NCI-H1436 (cell line): ENCODE measurements at regions not wholly inside any gene's neighbourhood (a gene's known extent, or its start where the extent isn't known, plus 50 kb on each side); places are given as distances from the start of the nearest gene placed in this dataset.
"Not testable (repeated sequence)": the region's sequence is repeated elsewhere in the genome, so short reads cannot be mapped to it uniquely, and the experiment has no call there.

ENCODE experiments used
- DNase-seq: peaks from one replicate; lab custom pipeline; 2025; lab: John Stamatoyannopoulos, UW

DNA sequence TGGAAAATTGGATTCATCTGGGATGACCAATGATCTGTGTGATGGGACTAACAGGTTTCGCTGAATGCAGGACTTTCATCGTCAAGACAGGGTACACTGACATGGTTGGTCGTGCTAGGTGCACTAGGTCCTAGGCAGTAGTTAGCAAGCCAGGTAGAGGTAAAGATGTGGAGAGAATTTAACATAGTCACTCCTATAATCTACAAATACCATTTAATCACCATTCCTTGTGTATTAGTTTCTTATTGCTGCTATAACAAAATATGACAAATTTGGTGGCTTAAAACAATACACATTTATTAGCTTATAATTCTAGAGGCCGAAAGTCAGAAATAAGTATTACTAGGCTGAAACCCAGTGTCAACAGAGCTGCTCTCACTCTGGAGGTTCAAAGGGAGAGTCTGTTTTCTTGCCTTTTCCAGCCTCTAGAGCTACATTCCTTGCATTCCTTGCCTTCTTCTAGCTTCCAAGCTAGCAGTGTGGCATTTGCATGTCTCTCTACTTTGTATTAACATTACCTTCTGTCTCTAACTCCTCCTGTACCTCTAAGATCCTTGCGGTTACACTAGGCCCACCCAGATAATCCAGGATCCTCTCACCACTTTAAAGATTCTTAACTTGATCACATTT lies 98.7 kb upstream of the GRIA3 start:
- no peak for DNase-seq

DNA sequence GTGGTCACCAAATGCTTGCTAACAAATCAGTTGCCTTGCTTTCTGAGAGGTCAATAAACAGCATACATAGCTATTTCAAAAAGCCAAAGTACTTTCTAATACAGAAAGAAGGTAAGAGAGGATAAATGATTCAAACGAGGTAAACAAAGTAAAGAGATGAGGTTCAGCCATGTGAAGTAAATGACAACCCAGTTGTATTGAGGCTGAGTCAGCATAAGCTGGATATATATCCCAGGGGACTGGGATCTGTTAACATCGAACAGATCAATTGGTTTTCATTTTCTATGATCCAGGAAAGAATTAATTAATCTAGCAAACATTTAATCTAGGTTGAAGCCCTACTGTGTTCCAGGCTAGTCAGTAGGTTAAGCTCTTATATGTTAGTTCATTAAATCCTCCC lies 97.3 kb upstream of the GRIA3 start:
- DNase-seq: no peak

GRCh38 chrX:123087326-123087725 lies 96.8 kb upstream of the GRIA3 start:
- no peak for DNase-seq

GRCh38 chrX:123088331-123088730 lies 95.7 kb upstream of the GRIA3 start:
- DNase-seq: no peak

DNA sequence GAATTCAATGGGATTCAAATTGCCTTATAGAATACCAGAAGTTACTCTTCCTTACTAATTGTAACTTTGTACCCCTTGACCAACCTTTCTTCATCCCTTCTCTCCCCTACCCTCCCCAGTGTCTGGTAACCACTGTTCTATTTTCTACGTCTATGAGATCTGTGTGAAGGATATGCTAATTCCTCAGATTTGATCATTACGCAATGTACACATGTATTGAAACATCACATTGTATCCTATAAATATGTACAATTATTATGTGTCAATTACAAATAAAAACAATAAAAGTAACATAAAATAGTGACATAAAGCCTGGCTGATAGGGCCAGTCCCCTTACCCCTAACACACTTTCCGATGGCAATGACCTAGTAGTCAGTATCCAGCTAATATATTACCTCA lies 95.1 kb upstream of the GRIA3 start:
- no peak for DNase-seq

DNA sequence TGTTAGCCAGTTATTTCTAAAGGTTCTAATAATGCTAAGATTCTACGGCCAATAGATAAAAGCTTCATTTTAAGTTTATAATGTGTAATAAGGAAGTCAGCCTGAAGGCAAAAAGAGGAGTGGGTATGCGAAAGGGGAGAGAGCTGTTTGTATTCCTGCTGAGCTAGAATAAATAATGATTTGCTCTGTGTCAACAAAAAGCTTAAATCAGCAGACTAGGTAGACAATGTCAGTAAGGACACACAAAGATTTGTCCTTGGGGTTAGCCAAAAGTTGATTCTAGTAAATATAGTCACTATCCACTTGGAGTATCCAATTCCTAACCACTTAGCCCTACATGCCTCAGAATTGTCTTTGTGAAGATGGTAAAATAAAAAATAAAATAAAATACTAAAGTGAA lies 90.3 kb upstream of the GRIA3 start:
- no peak for DNase-seq

GRCh38 chrX:123108513-123109427 lies 75.3 kb upstream of the GRIA3 start:
- no peak for DNase-seq

GRCh38 chrX:123121241-123121640 lies 62.8 kb upstream of the GRIA3 start:
- no peak for DNase-seq

DNA sequence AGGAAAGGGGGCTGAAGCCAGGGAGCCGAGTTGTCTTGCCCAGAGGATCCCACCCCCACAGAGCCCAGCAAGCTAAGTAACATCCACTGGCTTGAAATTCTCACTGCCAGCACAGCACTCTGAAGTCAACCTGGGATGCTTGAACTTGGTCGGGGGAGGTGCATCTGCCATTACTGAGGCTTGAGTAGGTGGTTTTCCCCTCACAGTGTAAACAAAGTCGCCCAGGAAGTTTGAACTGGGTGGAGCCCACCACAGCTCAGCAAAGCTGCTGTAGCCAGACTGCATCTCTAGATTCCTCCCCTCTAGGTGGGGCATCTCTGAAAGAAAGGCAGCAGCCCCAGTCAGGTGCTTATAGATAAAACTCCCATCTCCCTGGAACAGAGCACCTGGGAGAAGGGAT lies 54.3 kb upstream of the GRIA3 start:
- not testable (repeated sequence) for DNase-seq
